SK-N-SH (cell line): ENCODE measurements at regions not wholly inside any gene's neighbourhood (a gene's known extent, or its start where the extent isn't known, plus 50 kb on each side); places are given as distances from the start of the nearest gene placed in this dataset.
A peak's percentile ranks its signal among the peaks of the same experiment; 100 is the strongest.

Source experiments
- CTCF ChIA-PET: fragments of 300-600, 350-600 bp; formaldehyde crosslinking; extraction: SDS; loops from one replicate; lab custom pipeline; 2021; lab: Yijun Ruan, JAX
- POLR2A ChIA-PET: fragments of 350-600 bp; sonication (Branson Sonifier 250); formaldehyde crosslinking; extraction: SDS; loops from one replicate; lab custom pipeline; 2020; ENCODE audit warnings: antibody characterized with exemption, inconsistent platforms; lab: Yijun Ruan, JAX
- DNase-seq: peaks from one replicate; pipeline ENCODE4 v3.0.0; 2012
- H2AFZ ChIP-seq: fragments of 200-600 bp; sonication (generic); 2 replicates; pipeline ENCODE4 v1.8.1; 2016; ENCODE audit warnings: antibody characterized with exemption, mild to moderate bottlenecking, low read depth
- H3F3A ChIP-seq: fragments of 200-600 bp; sonication (generic); replicated peaks from 2 replicates; pipeline ENCODE3; 2016; ENCODE audit warnings: antibody characterized with exemption, mild to moderate bottlenecking; ENCODE audit not compliant: insufficient read depth
- H3K27ac ChIP-seq, 2 experiments: fragments of 200-500 bp in 1 of 2; fragments of 200-600 bp in 1 of 2; sonication (Bioruptor generic) in 1 of 2; sonication (generic), shearing (Covaris generic) in 1 of 2; 2 replicates each; pipeline versions ENCODE4 v1.5.1 to v1.6.1; 2014 to 2016; ENCODE audit warnings: low read depth in 2 of 2, inconsistent platforms in 1 of 2, low read length in 1 of 2, mild to moderate bottlenecking in 1 of 2, mixed read lengths in 1 of 2
- H3K27me3 ChIP-seq: fragments of 200-600 bp; sonication (generic), shearing (Covaris generic); 2 replicates; pipeline ENCODE4 v1.6.1; 2016; ENCODE audit warnings: mixed run types; ENCODE audit not compliant: insufficient read depth
- H3K36me3 ChIP-seq, 2 experiments: fragments of 200-500 bp in 1 of 2; fragments of 200-600 bp in 1 of 2; sonication (Bioruptor generic) in 1 of 2; sonication (generic) in 1 of 2; replicated peaks in 1 of 2; 2 replicates each; pipeline versions ENCODE3 to v1.5.1; 2014 to 2016; ENCODE audit warnings: low read length in 1 of 2, mild to moderate bottlenecking in 1 of 2; ENCODE audit not compliant: insufficient read depth in 2 of 2, control insufficient read depth in 1 of 2
- H3K4me1 ChIP-seq, 2 experiments: fragments of 200-500 bp in 1 of 2; fragments of 200-600 bp in 1 of 2; sonication (Bioruptor generic) in 1 of 2; sonication (generic), shearing (Covaris generic) in 1 of 2; 2 replicates each; pipeline versions ENCODE4 v1.5.1 to v1.6.1; 2014 to 2016; ENCODE audit warnings: low read depth in 1 of 2, low read length in 1 of 2, mixed run types in 1 of 2; ENCODE audit not compliant: insufficient read depth in 2 of 2, control insufficient read depth in 1 of 2
- H3K4me2 ChIP-seq: fragments of 200-600 bp; sonication (generic), shearing (Covaris generic); 2 replicates; pipeline ENCODE4 v1.6.1; 2017; ENCODE audit warnings: mixed run types
- H3K4me3 ChIP-seq, 2 experiments: fragments of 200-500 bp in 1 of 2; fragments of 200-600 bp in 1 of 2; sonication (Bioruptor generic) in 1 of 2; sonication (generic), shearing (Covaris generic) in 1 of 2; 2 replicates each; pipeline versions ENCODE4 v1.5.1 to v1.8.1; 2014 to 2016; ENCODE audit warnings: low read depth in 2 of 2, inconsistent platforms in 1 of 2, low read length in 1 of 2, mild to moderate bottlenecking in 1 of 2, mixed read lengths in 1 of 2, moderate library complexity in 1 of 2
- H3K79me2 ChIP-seq: fragments of 200-600 bp; sonication (generic); 2 replicates; pipeline ENCODE4 v1.8.1; 2017; ENCODE audit warnings: mild to moderate bottlenecking; ENCODE audit not compliant: insufficient read depth
- H3K9ac ChIP-seq: fragments of 200-600 bp; sonication (generic); 2 replicates; pipeline ENCODE4 v1.6.1; 2017; ENCODE audit warnings: mixed run types
- H3K9me2 ChIP-seq: fragments of 200-600 bp; sonication (generic); 2 replicates; pipeline ENCODE4 v1.6.1; 2017; ENCODE audit warnings: mixed run types
- H3K9me3 ChIP-seq: fragments of 200-600 bp; sonication (generic); 2 replicates; pipeline ENCODE4 v1.6.1; 2017; ENCODE audit warnings: mixed run types, mild to moderate bottlenecking, moderate library complexity
- H4K20me1 ChIP-seq: fragments of 200-600 bp; sonication (generic); 2 replicates; pipeline ENCODE4 v1.6.1; 2017; ENCODE audit warnings: mild to moderate bottlenecking, mixed run types; ENCODE audit not compliant: insufficient read depth
- CHD2 ChIP-seq: fragments of 150-350 bp; IDR thresholded peaks from 2 replicates; pipeline ENCODE4 v1.6.1; 2018; ENCODE audit warnings: low read length; ENCODE audit not compliant: partially characterized antibody
- ELF1 ChIP-seq: IDR thresholded peaks from 2 replicates; pipeline ENCODE4 v1.4.0; 2012
- EZH2phosphoT487 ChIP-seq: fragments of 200-600 bp; sonication (generic); IDR thresholded peaks from 2 replicates; pipeline ENCODE4 v1.6.1; 2017; ENCODE audit warnings: low read depth, mixed run types, mild to moderate bottlenecking, antibody characterized with exemption, moderate library complexity, borderline replicate concordance
- FOSL2 ChIP-seq: IDR thresholded peaks from 2 replicates; pipeline ENCODE4 v1.4.0; 2012; ENCODE audit warnings: low read depth, mild to moderate bottlenecking, moderate library complexity, borderline replicate concordance
- FOXJ3 ChIP-seq: sonication (generic); formaldehyde crosslinking; IDR thresholded peaks from 2 replicates; pipeline ENCODE4 v1.5.1; 2020; ENCODE audit warnings: mild to moderate bottlenecking, missing genetic modification reagents
- FOXM1 ChIP-seq: IDR thresholded peaks from 2 replicates; pipeline ENCODE4 v1.4.0; 2012; ENCODE audit warnings: low read depth, mild to moderate bottlenecking
- GATA2 ChIP-seq: sonication (generic); formaldehyde crosslinking; IDR thresholded peaks from 2 replicates; pipeline ENCODE4 v1.5.0; 2020; ENCODE audit warnings: mild to moderate bottlenecking, missing genetic modification reagents
- IRF3 ChIP-seq: fragments of 150-350 bp; IDR thresholded peaks from 2 replicates; pipeline ENCODE4 v1.6.1; 2016; ENCODE audit warnings: mild to moderate bottlenecking, low read depth, low read length
- JUND ChIP-seq: IDR thresholded peaks from 2 replicates; pipeline ENCODE4 v1.4.0; 2012
- MAX ChIP-seq: IDR thresholded peaks from 2 replicates; pipeline ENCODE4 v1.4.0; 2012; ENCODE audit warnings: low read depth
- MEF2A ChIP-seq: IDR thresholded peaks from 2 replicates; pipeline ENCODE4 v1.4.0; 2012; ENCODE audit warnings: low read depth, borderline replicate concordance
- NFIC ChIP-seq: IDR thresholded peaks from 2 replicates; pipeline ENCODE4 v1.4.0; 2012; ENCODE audit warnings: borderline replicate concordance
- RCOR1 ChIP-seq: fragments of 150-350 bp; IDR thresholded peaks from 2 replicates; pipeline ENCODE4 v1.6.1; 2017; ENCODE audit warnings: antibody characterized with exemption, low read length
- RFX5 ChIP-seq: IDR thresholded peaks from 2 replicates; pipeline ENCODE4 v1.6.1; 2012; ENCODE audit warnings: mild to moderate bottlenecking, improper control_type of control experiment, low read length
- SIN3A ChIP-seq: IDR thresholded peaks from 2 replicates; pipeline ENCODE4 v1.6.1; 2012; ENCODE audit warnings: low read depth, mild to moderate bottlenecking, low read length, moderate library complexity, borderline replicate concordance
- SMC3 ChIP-seq: IDR thresholded peaks from 2 replicates; pipeline ENCODE4 v1.6.1; 2012; ENCODE audit warnings: low read depth, low read length, improper control_type of control experiment
- TAF1 ChIP-seq: IDR thresholded peaks from 2 replicates; pipeline ENCODE4 v1.6.1; 2012; ENCODE audit warnings: low read depth, mild to moderate bottlenecking, low read length, moderate library complexity, borderline replicate concordance
- TCF12 ChIP-seq: IDR thresholded peaks from 2 replicates; pipeline ENCODE4 v1.4.0; 2012
- USF2 ChIP-seq: fragments of 150-350 bp; IDR thresholded peaks from 2 replicates; pipeline ENCODE4 v1.6.1; 2017; ENCODE audit warnings: antibody characterized with exemption, low read length, low read depth, borderline replicate concordance
- YY1 ChIP-seq: IDR thresholded peaks from 2 replicates; pipeline ENCODE4 v1.4.0; 2012; ENCODE audit warnings: low read depth, mild to moderate bottlenecking
- ZBTB33 ChIP-seq: IDR thresholded peaks from 2 replicates; pipeline ENCODE4 v1.4.0; 2012; ENCODE audit warnings: low read depth, borderline replicate concordance
- WGBS: methylation state at CpG from one replicate; pipeline ENCODE4 v1.1.6; 2017; ENCODE audit warnings: low lambda C conversion rate; 5-methylcytosine and 5-hydroxymethylcytosine counted together

- TF ChIP-seq ZBTB33 (no peak), FOXM1 (no peak), EZH2phosphoT487 (no peak), RFX5 (no peak), JUND (0 out of 2 replicates have a peak, but pooled peaks have one; percentile 3), SMC3 (no peak), CHD2 (no peak), ELF1 (no peak), RCOR1 (no peak), MAX (no peak)
Measured at GRCh38 chr2:7752291-7752690, 835.1 kb downstream of the RNF144A start (continued).

- Histone ChIP-seq H2AFZ (no peak overlapping the region), H3K9me2 (peaks cover 3% of the 10 kb centered on the region; the same call in 1 of the 2 replicates), H4K20me1 (no peaks in the 10 kb centered on the region), H3F3A (no peaks in the 10 kb centered on the region), H3K4me3 (no peak overlapping the region), H3K27ac (no peak overlapping the region), H3K9me3 (peaks cover 2% of the 10 kb centered on the region; the same call in 1 of the 2 replicates), H3K4me2 (no peak overlapping the region), H3K27me3 (no peaks in the 10 kb centered on the region), H3K36me3 (no peaks in the 10 kb centered on the region), H3K79me2 (no peaks in the 10 kb centered on the region), H3K9ac (no peak overlapping the region), H3K4me1 (peaks cover 0 to 22% of the 10 kb centered on the region in 2 experiments; a peak in 2 of 4 replicates)
- POLR2A ChIA-PET, result no interaction called here
- CTCF ChIA-PET, result interaction anchor here (1.4 kb wide), 1 partner anchor 14 kb away, joined by 3 read pairs; no protein-coding TSS in a partner anchor
- DNase-seq, result no peak
- TF ChIP-seq FOXM1 (no peak), SMC3 (no peak), FOSL2 (no peak), IRF3 (no peak), TAF1 (no peak), YY1 (no peak)
Measured at GRCh38 chr2:7753777-7754176, 836.6 kb downstream of the RNF144A start.

GRCh38 chr2:7755879-7756278, 838.7 kb downstream of the RNF144A start:
- H3K27ac ChIP-seq, result no peak overlapping the region
- CTCF ChIA-PET, result no interaction called here
- H3K9me2 ChIP-seq, result peaks cover 5% of the 10 kb centered on the region; the same call in 1 of the 2 replicates
- POLR2A ChIA-PET, result no interaction called here
- no peaks in the 10 kb centered on the region for H3K79me2 ChIP-seq
- peaks cover 8% of the 10 kb centered on the region; the same call in 1 of the 2 replicates for H3K9me3 ChIP-seq
- H3F3A ChIP-seq, result no peaks in the 10 kb centered on the region
- peaks cover 0 to 5% of the 10 kb centered on the region in 2 experiments; a peak in 2 of 4 replicates for H3K4me1 ChIP-seq
- H4K20me1 ChIP-seq, result no peaks in the 10 kb centered on the region
- H3K27me3 ChIP-seq, result no peaks in the 10 kb centered on the region
- H3K4me3 ChIP-seq, result no peak overlapping the region
- H2AFZ ChIP-seq, result no peak overlapping the region
- DNase-seq, result no peak
- WGBS, result 55% methylated on average over 5 of the region's 5 CpGs
- H3K9ac ChIP-seq, result no peak overlapping the region
- H3K4me2 ChIP-seq, result no peak overlapping the region
- no peaks in the 10 kb centered on the region for H3K36me3 ChIP-seq
- TF ChIP-seq TCF12, result no peak
- TF ChIP-seq GATA2, result no peak
- no peak for TF ChIP-seq USF2
- TF ChIP-seq ELF1, result no peak
- no peak for TF ChIP-seq NFIC
- no peak for TF ChIP-seq SIN3A
- no peak for TF ChIP-seq ZBTB33
- TF ChIP-seq MEF2A, result no peak
- TF ChIP-seq SMC3, result no peak
- no peak for TF ChIP-seq FOXJ3 (CRISPR knock-in tag)
